ENCODE measurements at regions not wholly inside any gene's neighbourhood (a gene's known extent, or its start where the extent isn't known, plus 50 kb on each side); places are given as distances from the start of the nearest gene placed in this dataset.

- Histone ChIP-seq H4K20me1 (ENCODE audit: insufficient read depth, poor library complexity, severe bottlenecking) (no peaks in the 10 kb centered on the region), H3K4me3 (no peak overlapping the region), H3K9me2 (replicated peaks; ENCODE audit: insufficient read depth) (no peaks in the 10 kb centered on the region), H3K9me3 (ENCODE audit: low read depth) (no peaks in the 10 kb centered on the region), H3K27ac (no peak overlapping the region), H3K27me3 (no peaks in the 10 kb centered on the region), H3K36me3 (replicated peaks; ENCODE audit: insufficient read depth, low read depth) (no peaks in the 10 kb centered on the region), H2AFZ (no peak overlapping the region), H3K4me2 (no peak overlapping the region), H3K4me1 (ENCODE audit: insufficient read depth) (no peaks in the 10 kb centered on the region), H3K79me2 (no peaks in the 10 kb centered on the region)
- DNase-seq (ENCODE audit: low spot score), result no peak
- TF ChIP-seq EZH2phosphoT487 (IDR thresholded peaks at IDR 0.05; ENCODE audit: low read depth, severe bottlenecking, unreplicated experiment), result no peak
- TF ChIP-seq CTCF (IDR thresholded peaks at IDR 0.05; ENCODE audit: poor library complexity), result no peak
- no peak for TF ChIP-seq EZH2 (IDR thresholded peaks at IDR 0.05; ENCODE audit: borderline replicate concordance)
- 87% methylated on average over 7 of the region's 7 CpGs for WGBS (ENCODE audit: low lambda C conversion rate, missing lambda C conversion rate)
Observed at GRCh38 chr10:2831509-2831908, 235.8 kb upstream of the PFKP start.

GRCh38 chr10:2828741-2829140, 238.6 kb upstream of the PFKP start:
- H3K36me3 ChIP-seq (replicated peaks; ENCODE audit: insufficient read depth, low read depth), result no peaks in the 10 kb centered on the region
- no peaks in the 10 kb centered on the region for H3K9me3 ChIP-seq (ENCODE audit: low read depth)
- H4K20me1 ChIP-seq (ENCODE audit: insufficient read depth, poor library complexity, severe bottlenecking), result no peaks in the 10 kb centered on the region
- H3K9me2 ChIP-seq (replicated peaks; ENCODE audit: insufficient read depth), result no peaks in the 10 kb centered on the region
- H3K4me2 ChIP-seq, result no peak overlapping the region
- no peaks in the 10 kb centered on the region for H3K4me1 ChIP-seq (ENCODE audit: insufficient read depth)
- WGBS (ENCODE audit: low lambda C conversion rate, missing lambda C conversion rate), result 86% methylated on average over 14 of the region's 14 CpGs
- H3K4me3 ChIP-seq, result no peak overlapping the region
- no peaks in the 10 kb centered on the region for H3K27me3 ChIP-seq
- no peak overlapping the region for H3K27ac ChIP-seq
- H3K79me2 ChIP-seq, result no peaks in the 10 kb centered on the region
- no peak overlapping the region for H2AFZ ChIP-seq
- DNase-seq (ENCODE audit: low spot score), result no peak
- TF ChIP-seq EZH2phosphoT487 (IDR thresholded peaks at IDR 0.05; ENCODE audit: low read depth, severe bottlenecking, unreplicated experiment) (no peak), EZH2 (IDR thresholded peaks at IDR 0.05; ENCODE audit: borderline replicate concordance) (no peak), CTCF (IDR thresholded peaks at IDR 0.05; ENCODE audit: poor library complexity) (no peak)

- H3K4me1 ChIP-seq (ENCODE audit: insufficient read depth), result no peaks in the 10 kb centered on the region
- H2AFZ ChIP-seq, result no peak overlapping the region
- no peak overlapping the region for H3K4me3 ChIP-seq
- 47% methylated on average over 2 of the region's 2 CpGs for WGBS (ENCODE audit: low lambda C conversion rate, missing lambda C conversion rate)
- no peaks in the 10 kb centered on the region for H4K20me1 ChIP-seq (ENCODE audit: insufficient read depth, poor library complexity, severe bottlenecking)
- H3K27ac ChIP-seq, result no peak overlapping the region
- no peaks in the 10 kb centered on the region for H3K79me2 ChIP-seq
- TF ChIP-seq CTCF (IDR thresholded peaks at IDR 0.05; ENCODE audit: poor library complexity) (no peak), EZH2 (IDR thresholded peaks at IDR 0.05; ENCODE audit: borderline replicate concordance) (no peak), EZH2phosphoT487 (IDR thresholded peaks at IDR 0.05; ENCODE audit: low read depth, severe bottlenecking, unreplicated experiment) (no peak)
- no peaks in the 10 kb centered on the region for H3K9me3 ChIP-seq (ENCODE audit: low read depth)
- H3K36me3 ChIP-seq (replicated peaks; ENCODE audit: insufficient read depth, low read depth), result no peaks in the 10 kb centered on the region
- no peaks in the 10 kb centered on the region for H3K9me2 ChIP-seq (replicated peaks; ENCODE audit: insufficient read depth)
- no peak overlapping the region for H3K4me2 ChIP-seq
- DNase-seq (ENCODE audit: low spot score), result no peak
- no peaks in the 10 kb centered on the region for H3K27me3 ChIP-seq
Observed at GRCh38 chr10:2826675-2827074, 240.7 kb upstream of the PFKP start.

GRCh38 chr10:2825841-2826240, 241.5 kb upstream of the PFKP start:
- no peaks in the 10 kb centered on the region for H3K36me3 ChIP-seq (replicated peaks; ENCODE audit: insufficient read depth, low read depth)
- 94% methylated on average over 4 of the region's 4 CpGs for WGBS (ENCODE audit: low lambda C conversion rate, missing lambda C conversion rate)
- DNase-seq (ENCODE audit: low spot score), result no peak
- no peaks in the 10 kb centered on the region for H3K9me3 ChIP-seq (ENCODE audit: low read depth)
- no peaks in the 10 kb centered on the region for H3K9me2 ChIP-seq (replicated peaks; ENCODE audit: insufficient read depth)
- TF ChIP-seq EZH2phosphoT487 (IDR thresholded peaks at IDR 0.05; ENCODE audit: low read depth, severe bottlenecking, unreplicated experiment), result no peak
- no peak for TF ChIP-seq CTCF (IDR thresholded peaks at IDR 0.05; ENCODE audit: poor library complexity)
- TF ChIP-seq EZH2 (IDR thresholded peaks at IDR 0.05; ENCODE audit: borderline replicate concordance), result no peak
- no peak overlapping the region for H3K4me2 ChIP-seq
- no peak overlapping the region for H3K4me3 ChIP-seq
- H3K4me1 ChIP-seq (ENCODE audit: insufficient read depth), result no peaks in the 10 kb centered on the region
- H3K27me3 ChIP-seq, result no peaks in the 10 kb centered on the region
- H2AFZ ChIP-seq, result no peak overlapping the region
- no peaks in the 10 kb centered on the region for H3K79me2 ChIP-seq
- no peaks in the 10 kb centered on the region for H4K20me1 ChIP-seq (ENCODE audit: insufficient read depth, poor library complexity, severe bottlenecking)
- no peak overlapping the region for H3K27ac ChIP-seq
